ENCODE measurements at regions not wholly inside any gene's neighbourhood (a gene's known extent, or its start where the extent isn't known, plus 50 kb on each side); places are given as distances from the start of the nearest gene placed in this dataset.

DNA sequence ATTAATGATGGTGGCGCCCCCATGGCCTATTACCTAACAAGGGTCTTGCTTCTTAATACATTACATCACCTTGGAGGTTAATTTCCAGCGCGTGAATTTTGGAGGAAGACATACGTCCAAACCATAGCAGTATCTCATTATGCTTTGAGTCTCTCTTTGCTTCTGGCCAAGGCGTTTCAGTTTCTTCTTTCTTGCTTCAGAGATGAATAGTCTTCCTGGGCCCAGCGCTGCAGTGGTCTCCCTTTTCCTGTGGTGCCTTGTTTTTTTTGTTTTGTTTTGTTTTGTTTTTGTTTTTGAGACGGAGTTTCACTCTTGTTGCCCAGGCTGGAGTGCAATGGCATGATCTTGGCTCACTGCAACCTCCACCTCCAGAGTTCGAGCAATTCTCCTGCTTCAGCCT, 268.4 kb downstream of the SOX4 start:
- dilution Hi-C loops (cut with HindIII; ENCODE audit: low sequenced_read_pairs, unreplicated experiment) (no loop called here), in situ Hi-C loops (cut with MboI; ENCODE audit: low sequenced_read_pairs) (no loop called here), intact Hi-C loops (cut with micrococcal nuclease) (no loop called here)
- Histone ChIP-seq H2BK120ac (ENCODE audit: low read depth, low read length) (no peak overlapping the region), H3K79me1 (ENCODE audit: low read depth in 1 of 2, low read length in 2 of 2) (0 out of 4 replicates have a peak, but pooled peaks cover 0 to 3% of the 10 kb centered on the region in 2 experiments), H3K27ac (ENCODE audit: insufficient read depth, low read length) (no peak overlapping the region), H3K4me3 (ENCODE audit: insufficient read depth, low read depth, low read length) (no peak overlapping the region), H4K91ac (ENCODE audit: insufficient read depth, low read depth, low read length) (no peak overlapping the region), H2BK15ac (ENCODE audit: low read depth, low read length) (no peak overlapping the region), H2BK5ac (ENCODE audit: low read depth, low read length, poor library complexity, severe bottlenecking) (no peak overlapping the region), H3K56ac (ENCODE audit: extremely low read depth, insufficient read depth, low read length) (no peak overlapping the region), H3K23ac (ENCODE audit: low read depth, low read length) (no peak overlapping the region), H2AK5ac (ENCODE audit: low read depth, low read length) (no peak overlapping the region), H3K4ac (ENCODE audit: low read depth, low read length) (no peak overlapping the region), H4K20me1 (ENCODE audit: insufficient read depth, low read length) (no peaks in the 10 kb centered on the region), H2AFZ (replicated peaks; ENCODE audit: low read length, poor library complexity) (no peak overlapping the region), H4K8ac (ENCODE audit: low read depth in 2 of 2, low read length in 2 of 2) (no peak overlapping the region), H2BK20ac (ENCODE audit: low read depth, low read length) (no peak overlapping the region), H2AK9ac (replicated peaks; ENCODE audit: low read depth, low read length, poor library complexity) (no peak overlapping the region), H3K4me2 (ENCODE audit: low read depth, low read length) (no peak overlapping the region), H3K18ac (ENCODE audit: low read depth, low read length) (no peak overlapping the region), H3K9me1 (ENCODE audit: insufficient read depth, low read length) (peaks cover 4% of the 10 kb centered on the region; the same call in 1 of the 2 replicates), H3K14ac (replicated peaks; ENCODE audit: low read depth, low read length) (no peak overlapping the region), H3K9ac (ENCODE audit: low read depth, low read length) (no peak overlapping the region), H3K27me3 (ENCODE audit: control insufficient read depth, insufficient read depth, low read length) (no peaks in the 10 kb centered on the region), H3K4me1 (ENCODE audit: control insufficient read depth, insufficient read depth, low read length) (no peaks in the 10 kb centered on the region), H3K9me3 (ENCODE audit: control insufficient read depth, insufficient read depth, low read length) (no peaks in the 10 kb centered on the region), H3K36me3 (ENCODE audit: control insufficient read depth, insufficient read depth, low read length) (peaks cover 1% of the 10 kb centered on the region; the same call in 1 of the 2 replicates), H4K5ac (ENCODE audit: low read depth, low read length) (no peak overlapping the region)
- POLR2A ChIA-PET (ENCODE audit: unreplicated experiment), result no interaction called here
- WGBS, 2 experiments (ENCODE audit: extremely low coverage in 2 of 2, insufficient read length in 1 of 2), result 100% methylated on average over 2 of the region's 8 CpGs; no CpG with 5 or more reads in 1 of the 2 experiments
- DNase-seq, result no peak
- TF ChIP-seq RAD21 (IDR thresholded peaks at IDR 0.05; ENCODE audit: low read length) (no peak), CHD1 (IDR thresholded peaks at IDR 0.05; ENCODE audit: low read depth, low read length) (no peak), MAZ (IDR thresholded peaks at IDR 0.05; ENCODE audit: borderline replicate concordance, low read depth, low read length) (no peak), CEBPB (IDR thresholded peaks at IDR 0.05; ENCODE audit: low read depth, low read length) (no peak), NFE2L2 (IDR thresholded peaks at IDR 0.05; ENCODE audit: low read depth, low read length) (no peak), MXI1 (IDR thresholded peaks at IDR 0.05; ENCODE audit: borderline replicate concordance, low read depth, low read length) (no peak), SMC3 (IDR thresholded peaks at IDR 0.05; ENCODE audit: low read depth, low read length) (no peak), BHLHE40 (IDR thresholded peaks at IDR 0.05; ENCODE audit: low read depth, low read length) (no peak), RCOR1 (IDR thresholded peaks at IDR 0.05; ENCODE audit: insufficient replicate concordance, low read length) (no peak), POLR2A (IDR thresholded peaks at IDR 0.05; ENCODE audit: low read depth, low read length) (no peak), RFX5 (IDR thresholded peaks at IDR 0.05; ENCODE audit: low read depth, low read length) (no peak), MAFK (IDR thresholded peaks at IDR 0.05; ENCODE audit: low read depth, low read length) (no peak), FOS (IDR thresholded peaks at IDR 0.05; ENCODE audit: low read depth, low read length) (no peak)
- TF ChIP-seq, protein P1, sequence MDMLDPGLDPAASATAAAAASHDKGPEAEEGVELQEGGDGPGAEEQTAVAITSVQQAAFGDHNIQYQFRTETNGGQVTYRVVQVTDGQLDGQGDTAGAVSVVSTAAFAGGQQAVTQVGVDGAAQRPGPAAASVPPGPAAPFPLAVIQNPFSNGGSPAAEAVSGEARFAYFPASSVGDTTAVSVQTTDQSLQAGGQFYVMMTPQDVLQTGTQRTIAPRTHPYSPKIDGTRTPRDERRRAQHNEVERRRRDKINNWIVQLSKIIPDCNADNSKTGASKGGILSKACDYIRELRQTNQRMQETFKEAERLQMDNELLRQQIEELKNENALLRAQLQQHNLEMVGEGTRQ (IDR thresholded peaks at IDR 0.05; ENCODE audit: low read depth, low read length), result no peak
- TF ChIP-seq, protein P2, sequence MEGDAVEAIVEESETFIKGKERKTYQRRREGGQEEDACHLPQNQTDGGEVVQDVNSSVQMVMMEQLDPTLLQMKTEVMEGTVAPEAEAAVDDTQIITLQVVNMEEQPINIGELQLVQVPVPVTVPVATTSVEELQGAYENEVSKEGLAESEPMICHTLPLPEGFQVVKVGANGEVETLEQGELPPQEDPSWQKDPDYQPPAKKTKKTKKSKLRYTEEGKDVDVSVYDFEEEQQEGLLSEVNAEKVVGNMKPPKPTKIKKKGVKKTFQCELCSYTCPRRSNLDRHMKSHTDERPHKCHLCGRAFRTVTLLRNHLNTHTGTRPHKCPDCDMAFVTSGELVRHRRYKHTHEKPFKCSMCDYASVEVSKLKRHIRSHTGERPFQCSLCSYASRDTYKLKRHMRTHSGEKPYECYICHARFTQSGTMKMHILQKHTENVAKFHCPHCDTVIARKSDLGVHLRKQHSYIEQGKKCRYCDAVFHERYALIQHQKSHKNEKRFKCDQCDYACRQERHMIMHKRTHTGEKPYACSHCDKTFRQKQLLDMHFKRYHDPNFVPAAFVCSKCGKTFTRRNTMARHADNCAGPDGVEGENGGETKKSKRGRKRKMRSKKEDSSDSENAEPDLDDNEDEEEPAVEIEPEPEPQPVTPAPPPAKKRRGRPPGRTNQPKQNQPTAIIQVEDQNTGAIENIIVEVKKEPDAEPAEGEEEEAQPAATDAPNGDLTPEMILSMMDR (conservative IDR thresholded peaks at IDR 0.05; ENCODE audit: low read depth, low read length), result no peak
- ATAC-seq (ENCODE audit: low read depth), result no peak
- BruUV-seq (replicated peaks), result no TSS peak
- CTCF ChIA-PET, result no interaction called here
